Prostate gland (tissue), 2 donors: ENCODE measurements at regions not wholly inside any gene's neighbourhood (a gene's known extent, or its start where the extent isn't known, plus 50 kb on each side); places are given as distances from the start of the nearest gene placed in this dataset.

Source experiments
- DNase-seq: peaks from one replicate; pipeline ENCODE4 v3.0.0-alpha.2; 2019; ENCODE audit warnings: low spot score
- H3K27ac ChIP-seq, 2 donors: fragments of 200-600 bp; sonication (generic); 2 replicates each; pipeline ENCODE4 v1.5.1; 2017 to 2019
- H3K27me3 ChIP-seq: fragments of 200-600 bp; sonication (generic); replicated peaks from 2 replicates; pipeline ENCODE4 v1.5.1; 2019; ENCODE audit not compliant: insufficient read depth
- H3K36me3 ChIP-seq, 2 donors: fragments of 200-600 bp; sonication (generic); 1 replicate in 1 of 2; 2 replicates in 1 of 2; pipeline versions ENCODE4 v1.5.1 to v1.8.1; 2017 to 2019
- H3K4me1 ChIP-seq: fragments of 200-600 bp; sonication (generic); replicated peaks from 2 replicates; pipeline ENCODE4 v1.5.1; 2019
- H3K4me3 ChIP-seq, 2 donors: fragments of 200-600 bp; sonication (generic); 2 replicates each; pipeline ENCODE4 v1.5.1; 2017 to 2019
- H3K9me3 ChIP-seq: fragments of 200-600 bp; sonication (generic); 2 replicates; pipeline ENCODE4 v1.5.1; 2017
- POLR2A ChIP-seq: fragments of 450-650 bp; IDR thresholded peaks from one replicate; pipeline ENCODE4 v1.6.1; 2016; ENCODE audit warnings: antibody characterized with exemption, mild to moderate bottlenecking
- POLR2AphosphoS5 ChIP-seq: sonication (generic); formaldehyde crosslinking; IDR thresholded peaks from one replicate; pipeline ENCODE4 v1.6.1; 2017; ENCODE audit warnings: antibody characterized with exemption
- WGBS: methylation state at CpG from one replicate; pipeline ENCODE4 v1.1.5; 2018; 5-methylcytosine and 5-hydroxymethylcytosine counted together
- intact Hi-C: fragments of 100-400 bp; cut with DNase I; formaldehyde crosslinking; loops from one replicate; pipeline ENCODE4 v1.14.2; 2022
- TF ChIP-seq, protein P1 (sequence below), 4 experiments: fragments of 200-600 bp in 2 of 4; fragments of 450-650 bp in 2 of 4; sonication (generic) in 2 of 4; IDR thresholded peaks; 1 replicate in 3 of 4; 2 replicates in 1 of 4; pipeline ENCODE4 v1.5.1; 2016 to 2019; ENCODE audit warnings: antibody characterized with exemption in 4 of 4, mild to moderate bottlenecking in 2 of 4, moderate library complexity in 2 of 4

DNA sequence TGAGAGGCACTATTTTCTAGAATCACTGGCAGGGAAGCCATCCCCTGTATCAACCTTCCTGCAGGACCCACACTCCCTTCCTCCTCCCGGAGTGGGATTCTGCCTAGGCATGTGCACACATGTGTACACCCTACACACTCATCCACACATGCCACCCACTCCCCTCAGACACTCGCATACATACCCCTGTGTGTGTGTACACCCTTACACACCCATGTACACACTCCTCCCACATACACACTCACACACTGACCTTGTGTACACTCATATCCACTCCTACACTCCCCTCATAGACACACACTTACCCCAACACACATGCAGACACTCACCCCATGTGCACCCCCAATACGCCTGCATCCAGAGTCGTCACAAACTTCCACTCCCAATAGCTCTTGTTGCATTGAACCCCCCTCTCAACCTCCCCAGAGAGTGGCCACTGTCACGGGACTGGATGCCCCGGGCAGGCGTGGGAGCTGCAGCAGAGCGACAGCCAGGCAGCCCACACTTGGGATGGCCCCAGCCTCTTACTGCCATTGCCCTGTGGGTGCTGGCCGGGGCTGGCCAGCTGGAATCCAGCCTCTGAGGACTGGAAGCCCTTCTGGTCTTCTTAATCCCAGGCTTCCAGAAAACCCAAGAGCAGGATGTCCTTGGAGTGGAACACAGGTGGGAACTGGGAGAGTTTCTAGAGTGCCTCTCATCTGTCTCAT lies 251.0 kb downstream of the LOXHD1 start:
- Histone ChIP-seq H3K4me3 (no peak overlapping the region), H3K27ac (peak overlapping the region in 1 of 2 donors; percentile 6), H3K4me1 (no peaks in the 10 kb centered on the region), H3K9me3 (no peaks in the 10 kb centered on the region), H3K27me3 (no peaks in the 10 kb centered on the region), H3K36me3 (no peaks in the 10 kb centered on the region)
- TF ChIP-seq POLR2AphosphoS5 (no peak), POLR2A (no peak)
- TF ChIP-seq, protein P1, sequence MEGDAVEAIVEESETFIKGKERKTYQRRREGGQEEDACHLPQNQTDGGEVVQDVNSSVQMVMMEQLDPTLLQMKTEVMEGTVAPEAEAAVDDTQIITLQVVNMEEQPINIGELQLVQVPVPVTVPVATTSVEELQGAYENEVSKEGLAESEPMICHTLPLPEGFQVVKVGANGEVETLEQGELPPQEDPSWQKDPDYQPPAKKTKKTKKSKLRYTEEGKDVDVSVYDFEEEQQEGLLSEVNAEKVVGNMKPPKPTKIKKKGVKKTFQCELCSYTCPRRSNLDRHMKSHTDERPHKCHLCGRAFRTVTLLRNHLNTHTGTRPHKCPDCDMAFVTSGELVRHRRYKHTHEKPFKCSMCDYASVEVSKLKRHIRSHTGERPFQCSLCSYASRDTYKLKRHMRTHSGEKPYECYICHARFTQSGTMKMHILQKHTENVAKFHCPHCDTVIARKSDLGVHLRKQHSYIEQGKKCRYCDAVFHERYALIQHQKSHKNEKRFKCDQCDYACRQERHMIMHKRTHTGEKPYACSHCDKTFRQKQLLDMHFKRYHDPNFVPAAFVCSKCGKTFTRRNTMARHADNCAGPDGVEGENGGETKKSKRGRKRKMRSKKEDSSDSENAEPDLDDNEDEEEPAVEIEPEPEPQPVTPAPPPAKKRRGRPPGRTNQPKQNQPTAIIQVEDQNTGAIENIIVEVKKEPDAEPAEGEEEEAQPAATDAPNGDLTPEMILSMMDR (IDR thresholded peaks at IDR 0.05) = no peak
- DNase-seq = no peak
- intact Hi-C loops = no loop called here
- WGBS = 86% methylated on average over 8 of the region's 9 CpGs

DNA sequence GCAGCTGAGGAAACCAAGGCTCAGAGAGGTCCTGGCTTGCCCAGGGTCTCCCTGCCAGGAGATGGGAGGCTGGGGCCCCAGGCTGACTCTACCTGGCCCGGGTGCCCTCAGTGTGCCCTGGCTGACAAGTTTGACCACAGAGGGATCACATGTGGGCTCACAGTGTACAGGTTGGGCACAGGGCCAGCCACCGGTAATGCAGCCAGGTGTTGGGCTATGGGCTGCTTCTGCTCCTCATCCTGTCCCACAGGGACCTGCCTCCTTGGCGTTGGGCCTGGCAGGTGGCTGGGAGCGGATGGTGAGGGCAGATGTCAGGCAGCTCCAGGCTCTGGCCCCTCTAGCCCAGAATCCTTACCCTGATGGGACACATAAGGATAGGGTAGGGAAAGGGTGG lies 250.5 kb downstream of the LOXHD1 start:
- no peak overlapping the region for H3K4me3 ChIP-seq
- no peaks in the 10 kb centered on the region for H3K4me1 ChIP-seq
- H3K27ac ChIP-seq = peak overlapping the region in 1 of 2 donors; percentile 6
- no peaks in the 10 kb centered on the region for H3K27me3 ChIP-seq
- intact Hi-C loops = no loop called here
- TF ChIP-seq POLR2AphosphoS5 (no peak), POLR2A (no peak)
- TF ChIP-seq, protein P1 (IDR thresholded peaks at IDR 0.05) = no peak
- H3K36me3 ChIP-seq = no peaks in the 10 kb centered on the region
- H3K9me3 ChIP-seq = no peaks in the 10 kb centered on the region
- DNase-seq = no peak
- WGBS = 47% methylated on average over 4 of the region's 4 CpGs

DNA sequence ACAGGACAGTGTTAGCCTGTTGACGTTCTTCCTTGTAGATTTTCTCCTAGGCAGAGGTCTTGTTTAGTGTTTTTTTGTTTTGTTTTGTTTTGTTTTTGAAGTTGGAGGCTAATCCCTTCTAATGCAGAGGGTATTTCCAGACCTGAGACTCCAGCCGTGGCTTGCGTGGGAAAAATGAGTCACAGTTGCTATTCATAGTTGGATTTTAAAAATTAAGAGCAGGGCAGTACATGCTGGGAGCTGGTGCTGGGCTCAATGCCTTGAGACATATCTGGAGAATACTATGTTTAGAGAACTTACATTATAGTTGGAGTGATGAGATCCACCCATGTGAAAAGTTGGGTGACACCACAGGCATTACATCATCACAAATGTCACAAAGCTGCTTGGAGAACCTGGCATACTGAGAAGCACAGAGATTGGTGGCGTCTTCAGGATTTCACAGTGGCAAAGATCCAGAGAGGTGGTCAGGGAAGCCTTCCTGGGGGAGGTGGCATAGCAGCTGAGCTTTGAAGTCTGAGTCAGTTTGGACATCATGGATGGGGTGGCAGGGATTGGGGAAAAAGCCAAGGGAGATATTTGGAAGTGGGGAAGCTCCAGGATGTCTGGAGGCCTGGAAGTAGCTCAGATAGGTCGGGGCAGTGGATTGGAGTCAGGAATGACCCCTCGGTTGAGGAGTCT lies 249.4 kb downstream of the LOXHD1 start:
- no peaks in the 10 kb centered on the region for H3K27me3 ChIP-seq
- 63% methylated on average over 6 of the region's 6 CpGs for WGBS
- no peaks in the 10 kb centered on the region for H3K9me3 ChIP-seq
- no peak overlapping the region for H3K4me3 ChIP-seq
- no peak for TF ChIP-seq POLR2AphosphoS5
- TF ChIP-seq, protein P1 (IDR thresholded peaks at IDR 0.05) = no peak
- no peak for TF ChIP-seq POLR2A
- no peak for DNase-seq
- H3K27ac ChIP-seq = peak overlapping the region in 1 of 2 donors; percentile 6
- intact Hi-C loops = no loop called here
- no peaks in the 10 kb centered on the region for H3K4me1 ChIP-seq
- H3K36me3 ChIP-seq = no peaks in the 10 kb centered on the region

DNA sequence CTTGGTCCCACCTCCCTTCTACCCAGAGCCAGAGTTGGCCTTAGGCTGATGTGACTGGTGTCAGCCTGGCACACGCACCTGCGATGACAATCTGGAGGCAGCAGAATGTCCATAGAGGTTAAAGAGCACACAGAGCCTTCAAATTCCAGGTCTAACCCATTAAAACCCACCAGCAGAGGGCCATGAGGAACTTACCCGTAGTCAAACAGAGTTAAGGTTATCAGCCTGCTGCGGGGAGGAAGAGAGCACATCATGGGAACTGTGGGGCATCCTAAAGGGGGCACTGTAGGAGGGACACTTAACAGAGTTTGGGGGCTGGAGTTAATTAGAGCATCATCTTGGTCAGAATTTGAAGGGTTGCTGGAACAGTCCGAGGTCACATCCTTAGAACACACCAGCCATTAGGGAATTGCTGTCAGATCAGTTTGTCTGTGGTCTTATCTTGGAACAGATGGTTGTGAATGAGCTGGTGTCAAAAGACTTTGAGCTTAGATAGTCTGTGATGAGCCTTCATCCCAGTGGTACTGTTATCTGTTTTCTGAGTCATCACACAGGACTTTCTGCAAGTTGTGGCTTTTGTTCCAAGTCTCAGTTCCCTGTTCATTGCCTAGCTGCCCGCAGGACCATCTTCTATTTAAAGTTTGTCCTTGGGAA lies 248.6 kb downstream of the LOXHD1 start:
- Histone ChIP-seq H3K27ac (no peak overlapping the region), H3K27me3 (no peaks in the 10 kb centered on the region), H3K4me1 (peaks cover 6% of the 10 kb centered on the region), H3K9me3 (no peaks in the 10 kb centered on the region), H3K4me3 (no peak overlapping the region), H3K36me3 (no peaks in the 10 kb centered on the region)
- intact Hi-C loops = no loop called here
- TF ChIP-seq POLR2A (no peak), POLR2AphosphoS5 (no peak)
- TF ChIP-seq, protein P1 (IDR thresholded peaks at IDR 0.05) = no peak
- 87% methylated on average over 6 of the region's 6 CpGs for WGBS
- no peak for DNase-seq
